GM18907 (cell line): ENCODE measurements at regions not wholly inside any gene's neighbourhood (a gene's known extent, or its start where the extent isn't known, plus 50 kb on each side); places are given as distances from the start of the nearest gene placed in this dataset.
A peak's percentile ranks its signal among the peaks of the same experiment; 100 is the strongest.
"Not testable (repeated sequence)": the region's sequence is repeated elsewhere in the genome, so short reads cannot be mapped to it uniquely, and the experiment has no call there.

ENCODE experiments used
- ATAC-seq: cut with Tn5 transposase; IDR thresholded peaks from one replicate; pipeline ENCODE4 v1.9.1; 2021; ENCODE audit warnings: mild to moderate bottlenecking, moderate library complexity; ENCODE audit not compliant: unreplicated experiment

DNA sequence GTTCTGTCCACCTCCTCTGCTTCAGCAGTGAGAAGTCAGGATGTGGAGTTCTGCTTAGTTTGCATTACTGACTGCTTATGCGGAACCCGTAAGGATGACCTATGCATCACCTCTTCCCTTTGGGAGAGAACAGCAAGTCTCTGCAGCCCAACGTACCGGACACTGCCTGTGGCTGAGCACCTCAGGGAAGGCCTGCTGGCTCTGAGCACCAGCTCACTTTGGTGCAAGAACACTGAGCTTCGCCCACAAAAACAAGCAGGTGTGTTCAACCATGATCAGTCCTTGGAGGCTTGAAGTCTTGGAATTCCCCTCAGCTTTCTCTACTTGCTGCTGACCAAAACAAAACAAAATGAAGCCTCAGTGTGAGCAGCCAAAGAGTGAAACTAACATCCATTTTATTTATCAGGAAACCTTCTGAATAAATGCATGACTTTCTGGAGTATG is 52.7 kb upstream of the NCK2 start:
- ATAC-seq, result peak; percentile 67

DNA sequence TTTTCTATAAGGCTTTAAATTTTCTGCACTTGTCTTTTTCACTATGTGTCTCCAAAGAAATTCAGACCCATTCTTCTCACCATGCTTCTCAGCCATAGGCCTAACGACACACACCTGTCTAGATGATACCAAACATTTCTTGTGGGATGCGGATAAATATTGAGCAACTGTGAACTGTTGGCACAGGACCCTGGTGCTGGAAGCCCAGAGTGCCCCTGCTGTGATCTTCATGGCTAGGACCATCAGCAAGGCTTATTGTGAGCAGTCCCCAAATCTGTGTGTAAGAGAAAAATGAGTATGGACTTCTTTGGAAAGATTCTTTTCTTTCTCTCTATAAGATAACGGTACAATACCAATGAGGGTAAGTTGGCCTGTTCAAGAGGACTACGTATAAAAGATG is 54.1 kb upstream of the NCK2 start:
- ATAC-seq, result no peak

DNA sequence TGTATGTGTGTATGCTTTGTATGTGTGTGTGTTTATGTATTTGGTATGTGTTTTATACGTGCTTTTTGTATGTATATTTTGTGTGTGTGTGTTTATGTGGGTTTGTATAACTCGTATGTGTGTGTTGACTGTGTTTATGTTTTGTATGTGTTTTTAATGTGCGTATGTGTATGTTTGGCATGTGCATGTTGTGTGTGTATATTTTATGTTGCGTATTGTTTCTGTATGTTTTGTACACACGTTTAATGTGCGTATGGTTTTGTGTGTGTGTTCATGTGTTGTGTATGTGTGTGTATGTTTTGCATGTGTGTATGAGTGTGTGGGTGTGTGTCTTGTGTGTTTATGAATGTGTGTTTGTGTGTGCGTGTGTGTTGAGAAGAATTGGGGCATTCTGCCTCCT is 55.2 kb upstream of the NCK2 start:
- ATAC-seq, result no peak

GRCh38 chr2:105688946-105689345 is 55.8 kb upstream of the NCK2 start:
- no peak for ATAC-seq

- ATAC-seq, result no peak
Measured at GRCh38 chr2:105686588-105686987, 58.1 kb upstream of the NCK2 start.

GRCh38 chr2:105683011-105683492 is 61.7 kb upstream of the NCK2 start:
- ATAC-seq, result no peak

- no peak for ATAC-seq
Measured at GRCh38 chr2:105682401-105682800, 62.3 kb upstream of the NCK2 start.

- ATAC-seq, result no peak
Measured at GRCh38 chr2:105681927-105682326, 62.8 kb upstream of the NCK2 start.

DNA sequence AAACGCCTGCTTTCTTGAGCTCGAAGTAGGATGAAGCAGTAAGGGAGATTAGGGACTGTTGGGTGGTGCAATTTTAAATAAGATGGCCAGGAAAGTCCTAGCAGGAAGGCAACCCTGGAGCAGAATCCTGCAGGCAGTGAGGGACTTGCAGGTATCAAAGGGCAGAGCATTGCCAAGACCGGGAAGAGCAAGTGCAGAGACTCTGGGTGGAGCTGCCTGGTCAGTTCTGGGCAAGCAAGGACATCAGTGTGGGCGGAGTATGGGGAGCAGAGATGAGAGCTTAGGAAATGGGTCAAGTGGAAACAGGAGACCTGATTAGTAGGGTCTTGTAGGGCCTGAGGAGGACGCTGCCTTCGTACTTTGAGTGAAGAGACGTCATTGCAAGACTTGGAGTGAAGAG is 64.4 kb upstream of the NCK2 start:
- no peak for ATAC-seq

- ATAC-seq, result no peak
Measured at GRCh38 chr2:105678346-105678745, 66.4 kb upstream of the NCK2 start.

GRCh38 chr2:105677901-105678300 is 66.8 kb upstream of the NCK2 start:
- ATAC-seq, result no peak

DNA sequence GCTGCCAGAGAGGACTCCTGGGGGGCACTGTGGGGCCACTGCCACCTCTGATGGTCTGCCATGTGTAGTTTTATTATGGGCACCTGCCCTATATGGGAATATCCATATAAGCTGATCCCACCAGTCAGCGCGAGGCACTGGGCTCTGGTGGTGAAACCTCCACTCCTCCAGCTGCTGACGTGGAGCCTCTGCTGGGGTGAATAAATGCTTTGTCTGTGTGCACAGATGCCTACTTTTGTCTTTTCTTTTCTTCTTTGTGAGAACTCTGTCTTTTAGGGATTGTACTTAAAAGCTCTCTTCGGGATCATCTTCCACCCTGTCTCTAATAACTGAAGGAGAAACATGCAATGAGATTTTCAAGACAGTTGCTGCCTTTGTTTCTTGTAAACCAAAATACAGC is 68.9 kb upstream of the NCK2 start:
- no peak for ATAC-seq

GRCh38 chr2:105674859-105675541 is 69.7 kb upstream of the NCK2 start:
- ATAC-seq, result no peak

DNA sequence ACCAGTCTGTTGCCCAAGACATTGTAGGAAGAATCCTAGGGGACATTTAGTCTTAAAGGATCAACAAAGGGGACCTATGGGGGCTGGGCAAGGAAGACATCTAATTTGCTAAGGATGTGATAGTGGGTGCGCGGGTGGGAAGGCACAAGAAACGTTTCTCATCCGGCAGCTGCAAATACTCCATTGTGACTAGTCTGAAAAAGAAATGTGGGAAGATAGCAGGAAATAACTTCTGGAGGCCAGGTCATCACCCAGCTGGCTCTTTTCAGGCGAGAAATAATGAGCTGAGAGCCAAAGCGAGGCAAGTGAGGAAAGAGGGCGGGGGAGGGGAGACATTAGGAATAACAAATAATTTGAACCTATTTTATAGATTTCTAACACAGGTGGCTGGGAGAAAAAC is 70.3 kb upstream of the NCK2 start:
- ATAC-seq, result no peak

DNA sequence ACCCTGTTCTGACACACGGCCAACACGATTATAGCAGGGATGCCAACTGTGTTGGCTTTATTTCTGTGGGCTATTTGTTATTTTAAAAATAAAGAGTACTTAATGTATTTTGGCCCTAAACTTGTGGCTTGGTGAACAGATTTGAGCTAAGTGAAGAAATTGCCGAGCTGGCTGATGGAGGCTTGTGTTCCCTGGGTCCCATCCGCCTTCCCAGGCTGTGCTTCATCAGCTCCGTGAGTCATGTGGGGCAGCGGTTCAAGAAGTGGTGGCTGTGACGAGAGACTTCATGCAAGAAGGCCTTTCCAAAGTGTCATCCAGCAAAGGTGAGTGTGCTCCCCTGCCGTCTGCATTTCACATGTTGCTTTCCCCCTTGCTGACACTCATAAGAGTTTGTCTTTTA is 73.6 kb upstream of the NCK2 start:
- ATAC-seq, result no peak

DNA sequence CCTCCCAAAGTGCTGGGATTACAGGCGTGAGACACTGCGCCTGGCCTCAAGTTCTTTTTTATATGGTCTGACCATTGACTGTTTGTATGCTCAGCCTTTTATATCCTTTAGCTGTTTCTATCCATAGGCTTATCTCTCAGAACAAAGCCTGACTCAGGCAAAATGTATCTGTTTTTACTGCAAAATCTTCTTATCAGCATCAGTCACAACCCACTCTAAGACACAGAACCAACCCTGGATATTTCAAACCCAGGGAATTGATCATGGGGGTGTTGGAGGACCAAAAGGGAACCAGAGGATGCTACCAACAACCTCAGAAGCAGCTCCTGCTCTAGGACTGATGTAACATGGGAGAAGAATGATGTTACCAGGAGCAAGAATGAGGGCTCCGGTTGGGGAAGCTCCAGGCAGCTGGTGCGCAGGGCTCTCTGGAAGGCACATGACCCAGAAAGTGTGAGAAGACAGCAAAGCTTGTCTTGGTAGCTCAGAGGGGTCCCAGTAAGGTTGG is 75.3 kb upstream of the NCK2 start:
- ATAC-seq, result no peak

DNA sequence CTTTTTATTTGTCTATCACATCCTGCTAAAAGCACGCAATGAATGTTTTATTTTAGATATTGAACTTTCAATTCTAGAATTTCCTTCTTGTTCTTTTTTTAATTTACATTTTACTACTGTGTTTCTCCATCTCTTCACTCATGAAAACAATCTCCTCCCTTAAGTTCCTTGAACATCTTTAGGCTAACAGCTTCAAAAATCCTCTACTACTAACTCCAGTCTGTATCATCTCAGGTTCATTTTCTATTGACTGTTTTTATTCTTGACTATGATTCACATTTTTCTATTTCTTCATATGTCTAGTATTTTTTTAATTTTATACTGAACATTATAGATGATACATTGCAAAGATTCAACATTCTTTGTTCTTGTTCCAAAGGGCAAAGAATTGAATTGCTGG is 79.2 kb upstream of the NCK2 start:
- ATAC-seq, result no peak

- no peak for ATAC-seq
Measured at GRCh38 chr2:105660489-105660888, 84.2 kb upstream of the NCK2 start.

DNA sequence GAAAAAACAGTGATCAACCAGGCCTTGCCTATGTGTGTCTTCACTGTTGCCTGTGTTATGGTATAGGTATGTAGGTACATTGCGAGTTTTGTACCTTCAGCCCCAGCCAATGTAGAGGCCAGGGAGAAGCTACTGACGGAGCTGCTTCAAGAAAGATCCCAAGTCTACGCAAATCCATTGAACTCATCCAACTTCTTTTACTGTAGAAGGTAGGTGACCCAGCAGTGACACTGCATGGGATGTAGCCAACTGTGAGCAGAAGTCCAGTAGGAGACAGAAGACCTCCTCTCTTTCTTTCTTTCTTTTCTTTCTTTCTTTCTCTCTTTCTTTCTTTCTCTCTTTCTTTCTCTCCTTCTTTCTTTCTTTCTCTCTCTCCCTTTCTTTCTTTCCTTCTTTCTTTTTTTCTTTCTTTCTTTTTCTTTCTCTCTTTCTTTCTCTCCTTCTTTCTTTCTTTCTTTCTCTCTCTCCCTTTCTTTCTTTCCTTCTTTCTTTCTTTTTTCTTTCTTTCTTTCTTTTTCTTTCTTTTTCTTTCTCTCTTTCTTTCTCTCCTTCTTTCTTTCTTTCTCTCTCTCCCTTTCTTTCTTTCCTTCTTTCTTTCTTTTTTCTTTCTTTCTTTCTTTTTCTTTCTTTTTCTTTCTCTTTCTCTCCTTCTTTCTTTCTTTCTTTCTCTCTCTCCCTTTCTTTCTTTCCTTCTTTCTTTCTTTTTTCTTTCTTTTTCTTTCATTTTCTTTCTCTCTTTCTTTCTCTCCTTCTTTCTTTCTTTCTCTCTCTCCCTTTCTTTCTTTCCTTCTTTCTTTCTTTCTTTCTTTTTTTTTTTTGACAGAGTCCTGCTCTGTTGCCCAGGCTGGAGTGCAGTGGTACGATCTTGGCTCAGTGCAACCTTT is 88.7 kb upstream of the NCK2 start:
- not testable (repeated sequence) for ATAC-seq

- ATAC-seq, result no peak
Measured at GRCh38 chr2:105655244-105655643, 89.5 kb upstream of the NCK2 start.

- ATAC-seq, result no peak
Measured at GRCh38 chr2:105654474-105655004, 90.2 kb upstream of the NCK2 start.

GRCh38 chr2:105653302-105653701 is 91.4 kb upstream of the NCK2 start:
- ATAC-seq, result no peak
